GM12878 (cell line): ENCODE measurements at regions not wholly inside any gene's neighbourhood (a gene's known extent, or its start where the extent isn't known, plus 50 kb on each side); places are given as distances from the start of the nearest gene placed in this dataset.

ENCODE experiments used
- ATAC-seq: fragments of 200-7000 bp; cut with Tn5 transposase; 3 replicates; pipeline ENCODE4 v1.9.1; 2020; ENCODE audit warnings: mild to moderate bottlenecking, moderate library complexity
- BruUV-seq: library from RNA; stranded (reverse); fragments of 400-500 nt; replicated peaks from 2 replicates; lab custom pipeline; 2021; lab: Mats Ljungman, UMichigan
- CTCF ChIA-PET: fragments of 300-600 bp; sonication (Branson Sonifier 250); formaldehyde crosslinking; extraction: SDS; loops from one replicate; lab custom pipeline; 2021; ENCODE audit warnings: inconsistent platforms; lab: Yijun Ruan, JAX
- POLR2A ChIA-PET: fragments of 350-600 bp; formaldehyde crosslinking; extraction: SDS; loops from one replicate; lab custom pipeline; 2021; ENCODE audit warnings: inconsistent platforms; lab: Charles Lee
- RAD21 ChIA-PET: fragments of 300-600 bp; sonication (Branson Sonifier 250); formaldehyde crosslinking; loops from one replicate; lab custom pipeline; 2023; ENCODE audit warnings: antibody characterized with exemption; ENCODE audit not compliant: unreplicated experiment; lab: Charles Lee
- SMC1A ChIA-PET: fragments of 300-600 bp; sonication (Branson Sonifier 250); formaldehyde crosslinking; loops from one replicate; lab custom pipeline; 2023; ENCODE audit not compliant: unreplicated experiment, uncharacterized antibody; lab: Charles Lee
- DNase-seq: peaks from one replicate; pipeline ENCODE4 v3.0.0-alpha.2; 2011; ENCODE audit warnings: low read depth, low spot score
- FAIRE-seq: peaks from 3 replicates; lab custom pipeline; 2011; peaks lifted over from hg19 to GRCh38; lab: Jason Lieb, UNC
- H2AFZ ChIP-seq: 2 replicates; pipeline ENCODE4 v1.6.0; 2011; ENCODE audit warnings: low read depth, low read length, control low read depth; ENCODE audit not compliant: control insufficient read depth
- H3K27ac ChIP-seq: 2 replicates; pipeline ENCODE4 v1.5.1; 2011; ENCODE audit warnings: control low read depth; ENCODE audit not compliant: control insufficient read depth, insufficient read depth
- H3K27me3 ChIP-seq, 2 experiments: replicated peaks in 1 of 2; 2 replicates each; pipeline versions ENCODE4 v1.6.0 to v1.6.1; 2011; ENCODE audit warnings: low read length in 1 of 2; ENCODE audit not compliant: control insufficient read depth in 2 of 2, insufficient read depth in 2 of 2
- H3K36me3 ChIP-seq, 2 experiments: 2 replicates each; pipeline ENCODE4 v1.5.1; 2011; ENCODE audit warnings: low read length in 1 of 2; ENCODE audit not compliant: control insufficient read depth in 2 of 2, insufficient read depth in 2 of 2
- H3K4me1 ChIP-seq: 2 replicates; pipeline ENCODE4 v1.6.1; 2011; ENCODE audit warnings: mild to moderate bottlenecking, low read length, moderate library complexity, mixed read lengths; ENCODE audit not compliant: control insufficient read depth, insufficient read depth
- H3K4me2 ChIP-seq: 2 replicates; pipeline ENCODE4 v1.6.0; 2011; ENCODE audit warnings: control low read depth; ENCODE audit not compliant: control insufficient read depth, insufficient read depth
- H3K4me3 ChIP-seq: fragments of 200-600 bp; sonication (generic); 2 replicates; pipeline ENCODE4 v1.5.1; 2016
- H3K79me2 ChIP-seq: 2 replicates; pipeline ENCODE4 v1.6.0; 2011; ENCODE audit warnings: low read length; ENCODE audit not compliant: control insufficient read depth, insufficient read depth
- H3K9ac ChIP-seq: 2 replicates; pipeline ENCODE4 v1.8.0; 2011; ENCODE audit warnings: low read length, control low read depth, mixed read lengths; ENCODE audit not compliant: control insufficient read depth, insufficient read depth
- H3K9me3 ChIP-seq: replicated peaks from 3 replicates; pipeline ENCODE4 v1.5.1; 2011; ENCODE audit warnings: mild to moderate bottlenecking, low read length; ENCODE audit not compliant: control insufficient read depth, insufficient read depth
- H4K20me1 ChIP-seq: 2 replicates; pipeline ENCODE4 v1.6.0; 2011; ENCODE audit not compliant: control insufficient read depth, insufficient read depth
- BMI1 ChIP-seq: fragments of 450-650 bp; IDR thresholded peaks from 2 replicates; pipeline ENCODE4 v1.6.1; 2016; ENCODE audit warnings: mild to moderate bottlenecking, moderate library complexity, borderline replicate concordance
- CBX3 ChIP-seq: fragments of 200-600 bp; sonication (generic); IDR thresholded peaks from 2 replicates; pipeline ENCODE4 v1.6.1; 2016; ENCODE audit warnings: low read depth, borderline replicate concordance
- CEBPB ChIP-seq, 2 experiments: fragments of 150-350 bp in 1 of 2; IDR thresholded peaks; 2 replicates each; pipeline ENCODE4 v1.6.1; 2012 to 2014; ENCODE audit warnings: low read depth in 2 of 2, low read length in 2 of 2, borderline replicate concordance in 1 of 2, inconsistent platforms in 1 of 2
- CEBPZ ChIP-seq: fragments of 150-350 bp; IDR thresholded peaks from 2 replicates; pipeline ENCODE4 v1.6.1; 2016; ENCODE audit warnings: low read depth, low read length
- CHD2 ChIP-seq: IDR thresholded peaks from 2 replicates; pipeline ENCODE4 v1.6.1; 2011; ENCODE audit warnings: low read depth, low read length, improper control_type of control experiment, borderline replicate concordance
- REST ChIP-seq: IDR thresholded peaks from 2 replicates; pipeline ENCODE4 v1.6.1; 2012; ENCODE audit warnings: mild to moderate bottlenecking, low read depth, low read length
- SIN3A ChIP-seq: IDR thresholded peaks from 2 replicates; pipeline ENCODE4 v1.6.1; 2012; ENCODE audit warnings: low read depth, low read length, improper control_type of control experiment
- SRF ChIP-seq, 2 experiments: IDR thresholded peaks; 2 replicates each; pipeline ENCODE4 v1.6.1; 2011; ENCODE audit warnings: low read depth in 2 of 2, low read length in 2 of 2, mild to moderate bottlenecking in 1 of 2, moderate library complexity in 1 of 2
- ZBTB11 ChIP-seq: fragments of 450-650 bp; formaldehyde crosslinking; IDR thresholded peaks from 2 replicates; pipeline ENCODE4 v1.5.0; 2022; ENCODE audit warnings: mild to moderate bottlenecking, missing genetic modification characterization
- WGBS: methylation state at CpG from one replicate; pipeline ENCODE4 v1.1.6; 2016; ENCODE audit warnings: low lambda C conversion rate; ENCODE audit not compliant: insufficient replicate concordance, insufficient coverage; ENCODE audit errors: missing lambda C conversion rate; 5-methylcytosine and 5-hydroxymethylcytosine counted together
- in situ Hi-C: fragments of 300-500 bp; cut with MboI; formaldehyde crosslinking; loops from 9 replicates; pipeline ENCODE4 v1.14.3; 2018; ENCODE audit warnings: mixed read lengths
- intact Hi-C: fragments of 100-400 bp; cut with micrococcal nuclease; formaldehyde crosslinking; loops from one replicate; pipeline ENCODE4 v1.14.2; 2022; ENCODE audit not compliant: unreplicated experiment

DNA sequence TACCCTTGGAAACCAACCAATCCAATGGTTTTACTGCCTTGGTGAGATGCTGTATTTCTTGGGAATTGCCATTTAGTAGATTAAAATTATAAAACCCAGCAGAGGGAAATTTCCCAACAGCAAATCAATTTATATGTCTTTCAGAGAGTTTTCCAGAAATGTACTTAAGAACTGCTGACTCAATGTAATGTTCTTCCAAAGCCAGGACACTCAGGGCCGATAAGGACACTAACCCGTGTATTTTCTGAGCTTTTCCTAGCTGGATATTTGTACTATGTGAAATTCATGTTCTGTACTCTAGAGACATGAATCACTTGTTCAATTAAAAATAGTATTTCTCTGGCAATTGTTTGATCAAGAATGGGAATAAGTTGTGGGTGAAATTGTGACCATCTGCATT is 121.4 kb downstream of the KCNJ2 start:
- Histone ChIP-seq H3K79me2 (no peaks in the 10 kb centered on the region), H3K36me3 (no peaks in the 10 kb centered on the region), H3K4me2 (no peak overlapping the region), H3K9me3 (no peaks in the 10 kb centered on the region; the same call in 2 of the 3 replicates), H4K20me1 (no peaks in the 10 kb centered on the region), H3K4me3 (no peak overlapping the region), H3K27me3 (no peaks in the 10 kb centered on the region), H2AFZ (no peak overlapping the region), H3K27ac (no peak overlapping the region), H3K4me1 (no peaks in the 10 kb centered on the region), H3K9ac (no peak overlapping the region)
- FAIRE-seq (no peak), DNase-seq (no peak), ATAC-seq (no peak)
- ChIA-PET SMC1A (interaction anchor here (0.8 to 1.3 kb wide), 7 partner anchors 11 to 264 kb away, joined by 3 to 7 read pairs (median 3); no protein-coding TSS in a partner anchor), RAD21 (no interaction called here), CTCF (interaction anchor here (1.0 to 1.2 kb wide), 2 partner anchors 20 to 113 kb away, joined by 3 read pairs; no protein-coding TSS in a partner anchor), POLR2A (interaction anchor here (1.0 kb wide), 1 partner anchor 127 kb away, joined by 3 read pairs; no protein-coding TSS in a partner anchor)
- intact Hi-C loops (loop anchor here (10.0 kb wide), 1 partner anchor 114 kb away; no protein-coding TSS in a partner anchor), in situ Hi-C loops (no loop called here)
- BruUV-seq, result no TSS peak
- WGBS, result 51% methylated on average over 2 of the region's 2 CpGs
- TF ChIP-seq CHD2 (no peak), CBX3 (no peak), SIN3A (no peak), BMI1 (no peak), CEBPZ (no peak), CEBPB (IDR thresholded peaks at IDR 0.05; ENCODE audit: borderline replicate concordance in 1 of 2, low read depth in 2 of 2, low read length in 2 of 2) (no peak), REST (no peak), SRF (IDR thresholded peaks at IDR 0.05; ENCODE audit: low read depth in 2 of 2, low read length in 2 of 2) (no peak), ZBTB11 (CRISPR knock-in tag) (no peak)
